Right cardiac atrium (tissue), 5 donors: ENCODE measurements at regions not wholly inside any gene's neighbourhood (a gene's known extent, or its start where the extent isn't known, plus 50 kb on each side); places are given as distances from the start of the nearest gene placed in this dataset.
"Not testable (repeated sequence)": the region's sequence is repeated elsewhere in the genome, so short reads cannot be mapped to it uniquely, and the experiment has no call there.

Experiments used
- ATAC-seq, 2 donors: fragments of 200-7000 bp; cut with Tn5 transposase; one replicate each; pipeline versions ENCODE4 v1.8.0 to v1.9.1; 2020; ENCODE audit warnings: moderate library complexity in 2 of 2, mild to moderate bottlenecking in 1 of 2
- DNase-seq, 3 donors: peaks; one replicate each; pipeline ENCODE4 v3.0.0-alpha.2; 2020
- H3K27ac ChIP-seq: one replicate; pipeline ENCODE4 v1.5.1; 2013; ENCODE audit warnings: mild to moderate bottlenecking, low read length, control low read depth, moderate library complexity
- H3K27me3 ChIP-seq: one replicate; pipeline ENCODE4 v1.6.1; 2013; ENCODE audit not compliant: control insufficient read depth, insufficient read depth
- H3K4me1 ChIP-seq: one replicate; pipeline ENCODE4 v1.6.1; 2013; ENCODE audit warnings: low read length; ENCODE audit not compliant: control insufficient read depth, insufficient read depth
- H3K4me3 ChIP-seq: one replicate; pipeline ENCODE4 v1.5.1; 2013; ENCODE audit warnings: low read length, control low read depth
- H3K9me3 ChIP-seq: one replicate; pipeline ENCODE4 v1.6.1; 2013; ENCODE audit warnings: low read length; ENCODE audit not compliant: control insufficient read depth
- WGBS: extraction: QIAGEN DNeasy Blood & Tissue Kit; methylation state at CpG from one replicate; pipeline ENCODE4 v1.1.7; 2013; 5-methylcytosine and 5-hydroxymethylcytosine counted together
- intact Hi-C, 4 donors: fragments of 100-400 bp; cut with DNase I; formaldehyde crosslinking; loops; one replicate each; pipeline versions ENCODE4 v1.11.0 to v1.14.0; 2022 to 2023
- donor health status: healthy with polysubstance abuse.
- donor health status: DM: no; HTN: yes; CAD: no.
- donor health status: DM: no; HTN: no; CAD: no.
- donor health status: DM: no; HTN: yes; CAD: no; lungs with severe emphysema.
- donor health status: DM: yes; HTN: yes; CAD: no.

DNA sequence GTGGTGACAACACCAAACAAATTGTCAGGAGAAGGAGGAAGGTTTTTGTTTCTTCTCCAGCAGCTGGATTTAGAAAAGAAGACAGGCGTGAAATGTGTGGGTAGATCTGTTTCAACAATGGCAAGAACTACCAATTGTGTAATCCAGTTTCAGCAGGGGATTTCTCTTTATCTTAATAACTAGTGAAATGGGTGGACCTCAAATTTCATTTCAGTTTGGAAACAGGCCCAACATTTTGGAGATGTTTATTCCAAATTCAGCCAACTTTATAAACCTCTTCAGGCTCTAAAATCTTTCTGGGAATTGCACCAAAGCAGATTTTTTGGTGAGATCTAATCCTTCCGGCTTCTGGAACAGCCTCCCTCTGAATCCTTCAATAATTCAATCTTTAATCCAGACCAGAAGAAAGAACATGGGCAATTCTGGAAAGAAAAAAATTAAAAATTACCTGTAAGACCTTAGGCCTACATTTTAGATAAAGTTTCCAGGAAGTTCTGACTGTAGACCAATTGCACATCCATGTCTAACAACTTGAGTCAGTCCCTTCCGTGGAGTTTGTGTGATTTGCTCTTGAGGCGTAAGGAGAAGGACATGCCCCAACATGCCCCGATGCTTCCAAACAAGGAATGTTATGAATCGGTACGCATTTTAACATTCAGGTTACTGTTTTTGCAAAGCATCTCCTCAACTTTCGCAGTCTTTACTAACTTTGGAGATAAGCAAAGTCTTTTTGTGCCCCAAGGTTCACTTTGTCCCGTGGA, 423.6 kb downstream of the IRX1 start:
- H3K9me3 ChIP-seq = no peaks in the 10 kb centered on the region
- DNase-seq = no peak
- H3K27ac ChIP-seq = no peak overlapping the region
- WGBS = 73% methylated on average over 9 of the region's 9 CpGs
- intact Hi-C loops = no loop called here
- H3K4me3 ChIP-seq = no peak overlapping the region
- no peaks in the 10 kb centered on the region for H3K4me1 ChIP-seq
- no peaks in the 10 kb centered on the region for H3K27me3 ChIP-seq
- peak; percentile 68 to 75 for ATAC-seq

GRCh38 chr5:4019841-4020240, 424.2 kb downstream of the IRX1 start:
- ATAC-seq (no peak), DNase-seq (no peak)
- WGBS = 81% methylated on average over 6 of the region's 6 CpGs
- Histone ChIP-seq H3K27me3 (no peaks in the 10 kb centered on the region), H3K4me1 (no peaks in the 10 kb centered on the region), H3K9me3 (no peaks in the 10 kb centered on the region), H3K27ac (no peak overlapping the region), H3K4me3 (no peak overlapping the region)
- intact Hi-C loops = no loop called here

- Histone ChIP-seq H3K9me3 (no peaks in the 10 kb centered on the region), H3K4me3 (no peak overlapping the region), H3K4me1 (no peaks in the 10 kb centered on the region), H3K27me3 (no peaks in the 10 kb centered on the region), H3K27ac (no peak overlapping the region)
- intact Hi-C loops = no loop called here
- 39% methylated on average over 3 of the region's 3 CpGs for WGBS
- DNase-seq (no peak), ATAC-seq (no peak)
These were observed 424.8 kb downstream of the IRX1 start for GRCh38 chr5:4020400-4020799.

DNA sequence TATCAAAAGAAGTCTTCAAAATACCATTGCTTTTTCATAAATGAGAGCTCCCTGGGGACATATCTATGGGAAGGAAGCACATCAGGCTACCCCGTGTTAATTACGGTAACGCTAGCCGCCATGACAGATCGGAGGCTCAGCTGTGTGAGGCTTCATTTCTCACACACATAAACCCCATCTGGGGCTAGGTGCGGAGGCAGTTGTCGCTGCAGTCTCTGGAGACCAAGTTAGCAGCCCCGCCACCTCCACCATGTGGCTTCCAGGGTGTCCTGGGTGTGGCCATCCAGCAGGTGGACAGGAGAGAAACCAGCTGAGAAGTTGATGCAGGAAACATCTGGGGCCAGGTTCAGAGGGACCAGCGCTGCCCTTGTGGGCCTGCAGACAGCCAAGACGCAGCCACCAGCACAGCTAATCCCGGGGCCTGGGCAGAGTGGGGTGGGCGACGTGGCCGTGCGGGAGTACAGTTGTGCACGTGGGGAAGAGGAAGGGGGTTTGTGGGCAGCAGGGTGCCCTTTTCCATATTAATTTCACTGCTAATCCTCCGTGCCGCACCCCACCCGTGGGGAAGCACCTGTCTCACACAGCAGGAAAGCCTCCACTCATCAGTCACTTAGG, 426.5 kb downstream of the IRX1 start:
- H3K27ac ChIP-seq = no peak overlapping the region

DNA sequence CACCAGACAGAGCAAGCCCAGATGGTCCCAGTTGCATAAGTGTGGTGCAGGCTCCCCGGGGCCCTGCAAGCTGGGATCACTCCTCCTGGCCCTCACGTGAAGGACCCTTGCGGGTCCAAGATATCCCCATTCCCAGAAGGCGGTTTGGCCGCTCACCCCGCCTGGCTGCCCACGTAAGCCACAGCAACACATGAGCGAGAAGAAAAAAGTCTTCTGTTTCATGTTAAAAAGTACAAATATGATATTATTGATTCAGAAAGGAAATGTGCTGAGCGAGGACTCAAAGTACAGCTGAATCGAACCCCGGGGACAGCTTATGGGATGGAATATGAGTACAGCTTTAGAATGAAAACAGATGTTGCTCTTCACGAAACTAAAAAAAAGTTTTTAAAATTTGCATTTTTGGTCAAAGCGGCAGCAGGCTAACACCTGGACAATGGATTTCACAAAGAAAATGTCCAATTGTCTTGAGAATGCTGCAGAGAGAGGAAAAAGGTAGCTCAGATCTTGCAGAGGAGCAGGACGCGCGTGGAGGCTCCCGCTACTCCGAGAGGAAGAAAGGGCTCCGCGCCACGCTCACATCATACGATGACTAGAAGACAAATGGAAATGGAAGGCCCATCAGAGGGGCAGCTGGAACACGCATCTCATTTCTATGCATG, 427.6 kb downstream of the IRX1 start:
- Histone ChIP-seq H3K4me3 (no peak overlapping the region), H3K4me1 (no peaks in the 10 kb centered on the region), H3K27me3 (no peaks in the 10 kb centered on the region), H3K27ac (no peak overlapping the region), H3K9me3 (no peaks in the 10 kb centered on the region)
- intact Hi-C loops = no loop called here
- DNase-seq = peak in 2 of 3 donors; percentile 35 to 60
- WGBS = 79% methylated on average over 23 of the region's 23 CpGs
- peak; percentile 25 to 38 for ATAC-seq

More for the DNA sequence above, 426.5 kb downstream of the IRX1 start:
- no peak for ATAC-seq
- Histone ChIP-seq H3K4me3 (no peak overlapping the region), H3K27me3 (no peaks in the 10 kb centered on the region), H3K4me1 (no peaks in the 10 kb centered on the region), H3K9me3 (no peaks in the 10 kb centered on the region)
- intact Hi-C loops = no loop called here
- WGBS = 88% methylated on average over 19 of the region's 19 CpGs
- DNase-seq = no peak

DNA sequence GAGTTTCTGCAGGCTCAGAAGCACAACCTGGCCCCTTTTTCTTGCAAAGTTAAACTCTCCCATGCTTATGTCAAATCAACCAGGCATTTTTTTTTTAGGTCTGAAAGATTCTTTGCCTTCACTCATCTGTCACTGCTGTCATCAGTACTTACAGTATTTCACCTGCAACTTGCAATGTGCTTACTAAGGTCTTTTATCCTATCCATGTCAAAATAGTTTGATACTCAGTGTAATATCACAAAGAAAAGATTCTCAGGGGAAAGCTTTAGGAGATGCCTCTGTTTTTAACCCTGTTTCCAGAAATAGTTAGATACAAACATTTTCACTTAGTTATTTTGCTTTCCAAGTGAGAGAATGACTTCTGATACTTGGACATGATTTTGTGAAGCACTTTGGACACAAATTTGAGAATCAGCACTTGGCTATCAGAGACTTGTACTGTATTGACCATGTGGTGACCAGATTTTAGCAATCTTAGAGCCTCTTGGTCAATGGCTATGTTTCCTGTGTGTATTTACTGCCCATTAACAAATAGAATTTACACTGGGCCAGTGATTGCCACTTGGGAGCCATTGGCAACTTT, 428.2 kb downstream of the IRX1 start:
- H3K4me1 ChIP-seq = no peaks in the 10 kb centered on the region
- no peak overlapping the region for H3K4me3 ChIP-seq
- H3K27me3 ChIP-seq = no peaks in the 10 kb centered on the region
- intact Hi-C loops = no loop called here
- ATAC-seq = no peak
- no peak for DNase-seq
- H3K27ac ChIP-seq = no peak overlapping the region
- H3K9me3 ChIP-seq = no peaks in the 10 kb centered on the region

GRCh38 chr5:4027088-4027734, 431.6 kb downstream of the IRX1 start:
- ATAC-seq = peak in 1 of 2 donors; percentile 74
- intact Hi-C loops = no loop called here
- H3K27ac ChIP-seq = no peak overlapping the region

DNA sequence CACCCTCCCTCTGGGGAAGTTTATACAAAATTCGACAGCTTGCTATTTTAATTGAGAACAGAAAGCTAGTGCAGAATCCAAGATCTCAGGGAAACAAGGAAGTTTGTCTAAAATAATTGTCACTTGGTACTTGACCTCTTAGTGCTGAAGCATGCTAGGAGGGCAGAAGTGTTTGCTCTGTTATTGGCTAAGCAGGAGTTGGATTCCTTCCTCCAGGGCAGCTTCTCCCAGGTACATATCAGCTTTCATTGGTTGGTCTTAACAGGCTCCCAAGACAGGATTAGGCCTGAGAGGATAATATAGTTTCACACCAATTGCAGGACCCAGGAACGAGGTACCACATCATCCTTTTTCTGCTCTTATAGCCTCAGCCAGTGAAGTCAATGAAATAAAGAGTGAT, 432.8 kb downstream of the IRX1 start:
- intact Hi-C loops = no loop called here
- Histone ChIP-seq H3K27me3 (no peaks in the 10 kb centered on the region), H3K27ac (no peak overlapping the region), H3K4me1 (no peaks in the 10 kb centered on the region), H3K9me3 (no peaks in the 10 kb centered on the region), H3K4me3 (no peak overlapping the region)
- no peak for DNase-seq
- ATAC-seq = no peak
- WGBS = 55% methylated on average over 2 of the region's 2 CpGs

More at GRCh38 chr5:4027088-4027734, 431.6 kb downstream of the IRX1 start:
- WGBS = 66% methylated on average over 17 of the region's 17 CpGs
- Histone ChIP-seq H3K4me3 (no peak overlapping the region), H3K9me3 (no peaks in the 10 kb centered on the region), H3K27me3 (no peaks in the 10 kb centered on the region), H3K4me1 (no peaks in the 10 kb centered on the region)
- DNase-seq = no peak

GRCh38 chr5:4033546-4033945, 437.9 kb downstream of the IRX1 start:
- H3K27ac ChIP-seq, H3K27me3 ChIP-seq, ATAC-seq, intact Hi-C loops, DNase-seq, H3K9me3 ChIP-seq, H3K4me3 ChIP-seq, H3K4me1 ChIP-seq: not testable (repeated sequence)
- 72% methylated on average over 1 of the region's 1 CpG for WGBS

DNA sequence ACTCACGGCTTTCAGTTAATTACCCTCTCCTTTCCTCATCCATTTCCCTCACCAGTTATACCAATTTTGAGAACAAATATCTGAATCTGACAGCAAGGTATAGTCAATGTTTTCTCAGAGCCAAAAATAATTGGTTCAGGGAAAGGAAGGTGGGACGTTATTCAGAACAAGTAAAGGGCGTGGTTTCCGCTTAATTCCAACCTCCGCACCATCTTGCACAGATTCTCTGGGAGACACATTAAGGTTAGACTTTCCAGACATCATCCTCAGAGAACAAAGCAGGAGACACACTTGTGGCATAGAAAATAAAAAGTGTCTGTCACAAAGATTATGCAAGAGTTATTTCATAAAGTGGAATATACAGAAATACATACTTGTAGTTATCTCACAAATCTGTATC, 441.2 kb downstream of the IRX1 start:
- ATAC-seq = no peak
- Histone ChIP-seq H3K4me1 (no peaks in the 10 kb centered on the region), H3K9me3 (peaks cover 4% of the 10 kb centered on the region), H3K4me3 (no peak overlapping the region), H3K27me3 (no peaks in the 10 kb centered on the region), H3K27ac (no peak overlapping the region)
- WGBS = 80% methylated on average over 5 of the region's 5 CpGs
- DNase-seq = no peak
- intact Hi-C loops = no loop called here

DNA sequence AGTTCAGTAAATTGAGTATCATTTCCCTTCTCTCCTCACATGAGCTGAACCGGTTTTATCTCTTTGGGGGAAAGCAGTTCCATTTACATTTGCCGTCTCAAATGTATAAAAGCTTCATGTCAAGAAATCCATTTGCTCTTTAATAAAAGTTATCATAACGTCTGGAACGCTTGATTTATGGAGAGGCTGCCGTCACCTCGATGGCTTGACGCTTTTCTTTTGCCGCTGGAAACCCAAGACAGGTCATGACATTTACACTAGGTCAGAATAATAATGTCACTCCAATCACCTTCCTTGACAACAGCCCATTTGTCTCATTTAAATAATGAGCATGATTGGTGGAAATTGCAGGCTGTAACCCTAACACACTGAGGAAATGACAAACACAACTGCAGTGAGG, 443.4 kb downstream of the IRX1 start:
- DNase-seq (no peak), ATAC-seq (no peak)
- H3K27me3 ChIP-seq = no peaks in the 10 kb centered on the region
- intact Hi-C loops = no loop called here
- H3K4me1 ChIP-seq = no peaks in the 10 kb centered on the region
- 77% methylated on average over 8 of the region's 8 CpGs for WGBS
- no peak overlapping the region for H3K4me3 ChIP-seq
- peaks cover 8% of the 10 kb centered on the region for H3K9me3 ChIP-seq
- no peak overlapping the region for H3K27ac ChIP-seq
